Right lobe of liver (tissue), 4 donors: ENCODE measurements at regions not wholly inside any gene's neighbourhood (a gene's known extent, or its start where the extent isn't known, plus 50 kb on each side); places are given as distances from the start of the nearest gene placed in this dataset.

Experiments used
- POLR2A ChIP-seq: fragments of 450-650 bp; IDR thresholded peaks from one replicate; pipeline ENCODE4 v1.6.1; 2017; ENCODE audit warnings: antibody characterized with exemption, mild to moderate bottlenecking
- TF ChIP-seq, protein P1 (sequence below), 4 donors: fragments of 200-600 bp in 3 of 4; fragments of 450-650 bp in 1 of 4; IDR thresholded peaks; one replicate each; pipeline versions ENCODE4 v1.5.1 to v1.8.0; 2016 to 2022; ENCODE audit warnings: antibody characterized with exemption in 4 of 4, mild to moderate bottlenecking in 2 of 4
- donor health status: DM: no; HTN: no; CAD: no.
- donor health status: DM: no; HTN: no; CAD: no.
- donor health status: DM: no; HTN: yes; CAD: no.

DNA sequence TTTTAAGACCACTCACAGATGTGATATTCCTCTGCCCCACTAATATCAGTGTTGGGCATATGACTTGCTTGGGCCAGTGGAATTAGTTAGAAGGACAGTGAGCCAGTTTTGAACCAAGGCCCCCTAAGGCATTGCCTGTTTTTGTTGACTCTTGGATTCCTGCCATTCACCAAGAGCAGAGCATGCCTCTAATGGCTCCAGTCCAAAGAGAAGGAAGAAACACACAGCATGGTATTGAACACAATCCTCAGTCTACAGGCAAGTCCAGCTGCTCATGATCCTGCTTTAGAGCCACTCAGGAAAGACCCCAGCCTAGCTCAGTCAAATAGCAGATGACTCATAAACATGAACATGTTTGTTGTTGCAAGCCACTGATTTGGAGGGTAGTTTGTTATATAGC, 1201.5 kb downstream of the BCL11B start:
- TF ChIP-seq POLR2A = no peak
- TF ChIP-seq, protein P1, sequence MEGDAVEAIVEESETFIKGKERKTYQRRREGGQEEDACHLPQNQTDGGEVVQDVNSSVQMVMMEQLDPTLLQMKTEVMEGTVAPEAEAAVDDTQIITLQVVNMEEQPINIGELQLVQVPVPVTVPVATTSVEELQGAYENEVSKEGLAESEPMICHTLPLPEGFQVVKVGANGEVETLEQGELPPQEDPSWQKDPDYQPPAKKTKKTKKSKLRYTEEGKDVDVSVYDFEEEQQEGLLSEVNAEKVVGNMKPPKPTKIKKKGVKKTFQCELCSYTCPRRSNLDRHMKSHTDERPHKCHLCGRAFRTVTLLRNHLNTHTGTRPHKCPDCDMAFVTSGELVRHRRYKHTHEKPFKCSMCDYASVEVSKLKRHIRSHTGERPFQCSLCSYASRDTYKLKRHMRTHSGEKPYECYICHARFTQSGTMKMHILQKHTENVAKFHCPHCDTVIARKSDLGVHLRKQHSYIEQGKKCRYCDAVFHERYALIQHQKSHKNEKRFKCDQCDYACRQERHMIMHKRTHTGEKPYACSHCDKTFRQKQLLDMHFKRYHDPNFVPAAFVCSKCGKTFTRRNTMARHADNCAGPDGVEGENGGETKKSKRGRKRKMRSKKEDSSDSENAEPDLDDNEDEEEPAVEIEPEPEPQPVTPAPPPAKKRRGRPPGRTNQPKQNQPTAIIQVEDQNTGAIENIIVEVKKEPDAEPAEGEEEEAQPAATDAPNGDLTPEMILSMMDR (IDR thresholded peaks at IDR 0.05) = no peak
